ENCODE measurements at regions not wholly inside any gene's neighbourhood (a gene's known extent, or its start where the extent isn't known, plus 50 kb on each side); places are given as distances from the start of the nearest gene placed in this dataset.

GRCh38 chr11:70018816-70019215 is 59.3 kb upstream of the ANO1 start:
- Histone ChIP-seq H3K27me3 (replicated peaks; ENCODE audit: insufficient read depth, low read depth, low read length, poor library complexity) (no peaks in the 10 kb centered on the region), H3K9me3 (ENCODE audit: low read depth, low read length, poor library complexity, severe bottlenecking) (no peaks in the 10 kb centered on the region), H3K27ac (ENCODE audit: low read depth, low read length, poor library complexity, severe bottlenecking) (no peak overlapping the region), H3K4me1 (ENCODE audit: insufficient read depth, low read length, poor library complexity, severe bottlenecking) (no peaks in the 10 kb centered on the region), H3K4me3 (ENCODE audit: low read depth, low read length, poor library complexity, severe bottlenecking) (no peak overlapping the region), H3K36me3 (ENCODE audit: insufficient read depth, low read length, poor library complexity, severe bottlenecking) (no peaks in the 10 kb centered on the region)
- CTCF ChIA-PET: no interaction called here
- no TSS peak for BruUV-seq (replicated peaks)
- POLR2A ChIA-PET (ENCODE audit: low non-redundant PET): no interaction called here
- no peak for TF ChIP-seq CTCF (conservative IDR thresholded peaks at IDR 0.05; ENCODE audit: low read depth, low read length)
- no peak for TF ChIP-seq EZH2 (IDR thresholded peaks at IDR 0.05; ENCODE audit: borderline replicate concordance, low read depth, low read length, poor library complexity, severe bottlenecking)
- intact Hi-C loops (cut with micrococcal nuclease; ENCODE audit: unreplicated experiment): no loop called here
- no peak for DNase-seq (ENCODE audit: low spot score)

GRCh38 chr11:70019576-70020011 is 58.5 kb upstream of the ANO1 start:
- no peak overlapping the region for H3K27ac ChIP-seq (ENCODE audit: low read depth, low read length, poor library complexity, severe bottlenecking)
- DNase-seq (ENCODE audit: low spot score): no peak
- no peaks in the 10 kb centered on the region for H3K27me3 ChIP-seq (replicated peaks; ENCODE audit: insufficient read depth, low read depth, low read length, poor library complexity)
- intact Hi-C loops (cut with micrococcal nuclease; ENCODE audit: unreplicated experiment): no loop called here
- H3K9me3 ChIP-seq (ENCODE audit: low read depth, low read length, poor library complexity, severe bottlenecking): no peaks in the 10 kb centered on the region
- no peak for TF ChIP-seq EZH2 (IDR thresholded peaks at IDR 0.05; ENCODE audit: borderline replicate concordance, low read depth, low read length, poor library complexity, severe bottlenecking)
- no peak for TF ChIP-seq CTCF (conservative IDR thresholded peaks at IDR 0.05; ENCODE audit: low read depth, low read length)
- POLR2A ChIA-PET (ENCODE audit: low non-redundant PET): no interaction called here
- H3K4me3 ChIP-seq (ENCODE audit: low read depth, low read length, poor library complexity, severe bottlenecking): no peak overlapping the region
- H3K4me1 ChIP-seq (ENCODE audit: insufficient read depth, low read length, poor library complexity, severe bottlenecking): no peaks in the 10 kb centered on the region
- no TSS peak for BruUV-seq (replicated peaks)
- CTCF ChIA-PET: interaction anchor here (0.6 kb wide), 1 partner anchor 126 kb away, joined by 3 read pairs; no protein-coding TSS in a partner anchor
- H3K36me3 ChIP-seq (ENCODE audit: insufficient read depth, low read length, poor library complexity, severe bottlenecking): no peaks in the 10 kb centered on the region

DNA sequence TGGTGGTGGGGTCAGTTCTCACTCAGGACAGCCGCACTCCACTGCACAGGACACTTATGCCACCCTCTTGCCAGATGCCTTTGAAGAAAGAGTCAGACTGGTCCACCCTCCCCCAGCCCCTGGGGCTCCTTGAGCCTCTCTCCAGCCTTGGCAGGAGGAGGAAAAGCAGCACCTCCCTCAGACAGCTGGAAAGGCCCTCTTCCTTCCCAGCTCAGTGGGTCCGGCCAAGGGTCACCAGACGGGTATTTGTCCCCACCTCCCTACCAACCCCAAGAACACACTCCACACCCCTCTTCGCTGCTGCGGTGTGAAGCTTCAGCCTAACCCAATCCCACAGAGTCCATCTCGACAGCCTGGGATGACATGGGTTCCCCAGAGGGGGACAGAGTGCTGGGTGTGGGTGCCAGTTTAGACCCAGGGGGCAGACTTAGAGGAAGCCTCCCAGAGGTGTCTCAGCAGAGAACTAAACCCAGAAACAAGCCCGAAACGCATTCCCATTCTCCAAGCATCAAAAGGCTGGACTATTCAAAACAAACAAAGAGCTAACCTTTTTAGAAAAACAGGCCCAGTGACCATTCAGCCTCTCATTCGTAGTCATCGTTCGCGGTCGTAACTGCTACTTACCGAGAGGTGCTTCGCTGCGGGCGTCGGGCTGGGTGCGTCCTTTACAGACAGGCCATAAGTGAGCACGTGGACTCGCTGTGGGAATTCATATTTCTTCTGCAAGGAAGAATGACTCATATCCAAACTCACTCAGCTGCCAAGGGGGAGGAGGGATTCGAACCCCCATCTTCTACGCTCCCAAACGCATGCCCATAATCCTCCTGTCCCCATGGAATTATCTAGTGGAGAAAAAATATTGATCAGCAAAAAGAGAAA is 57.5 kb upstream of the ANO1 start:
- DNase-seq (ENCODE audit: low spot score): no peak
- intact Hi-C loops (cut with micrococcal nuclease; ENCODE audit: unreplicated experiment): no loop called here
- Histone ChIP-seq H3K27ac (ENCODE audit: low read depth, low read length, poor library complexity, severe bottlenecking) (no peak overlapping the region), H3K9me3 (ENCODE audit: low read depth, low read length, poor library complexity, severe bottlenecking) (no peaks in the 10 kb centered on the region), H3K4me1 (ENCODE audit: insufficient read depth, low read length, poor library complexity, severe bottlenecking) (no peaks in the 10 kb centered on the region), H3K4me3 (ENCODE audit: low read depth, low read length, poor library complexity, severe bottlenecking) (no peak overlapping the region), H3K27me3 (replicated peaks; ENCODE audit: insufficient read depth, low read depth, low read length, poor library complexity) (no peaks in the 10 kb centered on the region), H3K36me3 (ENCODE audit: insufficient read depth, low read length, poor library complexity, severe bottlenecking) (no peaks in the 10 kb centered on the region)
- BruUV-seq (replicated peaks): no TSS peak
- TF ChIP-seq EZH2 (IDR thresholded peaks at IDR 0.05; ENCODE audit: borderline replicate concordance, low read depth, low read length, poor library complexity, severe bottlenecking): no peak
- no peak for TF ChIP-seq CTCF (conservative IDR thresholded peaks at IDR 0.05; ENCODE audit: low read depth, low read length)
- CTCF ChIA-PET: no interaction called here
- POLR2A ChIA-PET (ENCODE audit: low non-redundant PET): no interaction called here

All from A673 (cell line).